ENCODE measurements at regions not wholly inside any gene's neighbourhood (a gene's known extent, or its start where the extent isn't known, plus 50 kb on each side); places are given as distances from the start of the nearest gene placed in this dataset.

GRCh38 chr3:191889106-191889505 is 428.1 kb downstream of the PYDC2 start:
- Histone ChIP-seq H3K36me3 (no peaks in the 10 kb centered on the region), H3K4me3 (no peak overlapping the region), H3K9me3 (no peaks in the 10 kb centered on the region), H3K4me1 (ENCODE audit: insufficient read depth) (no peaks in the 10 kb centered on the region), H3K27ac (no peak overlapping the region), H3K27me3 (no peaks in the 10 kb centered on the region)
- intact Hi-C loops (cut with DNase I) = no loop called here
- DNase-seq = no peak
- no peak for TF ChIP-seq EP300 (IDR thresholded peaks at IDR 0.05)
- WGBS, 3 donors = 65 to 78% (median 71%) methylated on average over 5 of the region's 5 CpGs

GRCh38 chr3:191889756-191890155 is 428.8 kb downstream of the PYDC2 start:
- no peak overlapping the region for H3K4me3 ChIP-seq
- H3K36me3 ChIP-seq = no peaks in the 10 kb centered on the region
- H3K9me3 ChIP-seq = no peaks in the 10 kb centered on the region
- WGBS, 3 donors = 30 to 43% (median 36%) methylated on average over 1 of the region's 1 CpG
- H3K27ac ChIP-seq = no peak overlapping the region
- no peaks in the 10 kb centered on the region for H3K27me3 ChIP-seq
- DNase-seq = no peak
- TF ChIP-seq, protein P1, sequence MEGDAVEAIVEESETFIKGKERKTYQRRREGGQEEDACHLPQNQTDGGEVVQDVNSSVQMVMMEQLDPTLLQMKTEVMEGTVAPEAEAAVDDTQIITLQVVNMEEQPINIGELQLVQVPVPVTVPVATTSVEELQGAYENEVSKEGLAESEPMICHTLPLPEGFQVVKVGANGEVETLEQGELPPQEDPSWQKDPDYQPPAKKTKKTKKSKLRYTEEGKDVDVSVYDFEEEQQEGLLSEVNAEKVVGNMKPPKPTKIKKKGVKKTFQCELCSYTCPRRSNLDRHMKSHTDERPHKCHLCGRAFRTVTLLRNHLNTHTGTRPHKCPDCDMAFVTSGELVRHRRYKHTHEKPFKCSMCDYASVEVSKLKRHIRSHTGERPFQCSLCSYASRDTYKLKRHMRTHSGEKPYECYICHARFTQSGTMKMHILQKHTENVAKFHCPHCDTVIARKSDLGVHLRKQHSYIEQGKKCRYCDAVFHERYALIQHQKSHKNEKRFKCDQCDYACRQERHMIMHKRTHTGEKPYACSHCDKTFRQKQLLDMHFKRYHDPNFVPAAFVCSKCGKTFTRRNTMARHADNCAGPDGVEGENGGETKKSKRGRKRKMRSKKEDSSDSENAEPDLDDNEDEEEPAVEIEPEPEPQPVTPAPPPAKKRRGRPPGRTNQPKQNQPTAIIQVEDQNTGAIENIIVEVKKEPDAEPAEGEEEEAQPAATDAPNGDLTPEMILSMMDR (IDR thresholded peaks at IDR 0.05) = no peak
- TF ChIP-seq POLR2A (IDR thresholded peaks at IDR 0.05) = no peak
- TF ChIP-seq EP300 (IDR thresholded peaks at IDR 0.05) = no peak
- intact Hi-C loops (cut with DNase I) = no loop called here
- no peaks in the 10 kb centered on the region for H3K4me1 ChIP-seq (ENCODE audit: insufficient read depth)

- DNase-seq = no peak
- WGBS, 3 donors = 61 to 90% (median 62%) methylated on average over 1 of the region's 1 CpG
- Histone ChIP-seq H3K9me3 (no peaks in the 10 kb centered on the region), H3K27me3 (no peaks in the 10 kb centered on the region), H3K4me1 (ENCODE audit: insufficient read depth) (no peaks in the 10 kb centered on the region), H3K27ac (no peak overlapping the region), H3K4me3 (no peak overlapping the region), H3K36me3 (no peaks in the 10 kb centered on the region)
- TF ChIP-seq, protein P1 (IDR thresholded peaks at IDR 0.05) = no peak
- TF ChIP-seq EP300 (IDR thresholded peaks at IDR 0.05) = no peak
- no peak for TF ChIP-seq POLR2A (IDR thresholded peaks at IDR 0.05)
- intact Hi-C loops (cut with DNase I) = no loop called here
Measured at GRCh38 chr3:191894406-191894805, 433.4 kb downstream of the PYDC2 start.

DNA sequence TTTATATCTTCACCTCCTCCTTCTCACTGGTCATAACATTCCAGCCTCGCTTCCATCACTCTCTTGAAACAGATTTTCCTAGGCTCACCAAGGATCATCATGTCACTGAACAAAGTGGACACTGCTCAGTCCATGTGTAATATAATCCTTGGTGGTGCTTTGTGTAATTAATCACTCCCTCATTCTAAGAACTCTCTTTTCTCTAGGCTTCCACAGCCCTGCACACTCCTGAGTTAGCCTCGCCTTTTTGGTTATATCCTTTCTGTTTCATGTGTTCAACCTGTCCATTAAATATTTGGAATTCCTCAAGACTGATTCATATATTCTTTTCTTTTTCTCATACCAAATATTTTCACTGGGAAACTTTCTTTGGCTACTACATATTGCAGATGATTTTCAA is 440.8 kb downstream of the PYDC2 start:
- Histone ChIP-seq H3K9me3 (no peaks in the 10 kb centered on the region), H3K36me3 (no peaks in the 10 kb centered on the region), H3K27me3 (no peaks in the 10 kb centered on the region), H3K4me1 (ENCODE audit: insufficient read depth) (no peaks in the 10 kb centered on the region), H3K4me3 (no peak overlapping the region), H3K27ac (no peak overlapping the region)
- DNase-seq = no peak
- WGBS, 3 donors = 88 to 90% (median 89%) methylated on average over 2 of the region's 2 CpGs
- TF ChIP-seq, protein P1 (IDR thresholded peaks at IDR 0.05) = no peak
- TF ChIP-seq EP300 (IDR thresholded peaks at IDR 0.05) (no peak), POLR2A (IDR thresholded peaks at IDR 0.05) (no peak)
- intact Hi-C loops (cut with DNase I) = no loop called here

- Histone ChIP-seq H3K9me3 (no peaks in the 10 kb centered on the region), H3K27me3 (no peaks in the 10 kb centered on the region), H3K4me3 (no peak overlapping the region), H3K4me1 (ENCODE audit: insufficient read depth) (no peaks in the 10 kb centered on the region), H3K36me3 (no peaks in the 10 kb centered on the region), H3K27ac (no peak overlapping the region)
- 65 to 80% (median 71%) methylated on average over 11 of the region's 11 CpGs for WGBS, 3 donors
- TF ChIP-seq POLR2A (IDR thresholded peaks at IDR 0.05) = no peak
- TF ChIP-seq, protein P1 (IDR thresholded peaks at IDR 0.05) = no peak
- TF ChIP-seq EP300 (IDR thresholded peaks at IDR 0.05) = no peak
- intact Hi-C loops (cut with DNase I) = no loop called here
- DNase-seq = no peak
Measured at GRCh38 chr3:191912616-191913204, 451.7 kb downstream of the PYDC2 start.

All from ovary (tissue), 7 donors.